Upper lobe of right lung (tissue), 1 donor: ENCODE measurements at regions not wholly inside any gene's neighbourhood (a gene's known extent, or its start where the extent isn't known, plus 50 kb on each side); places are given as distances from the start of the nearest gene placed in this dataset.
"Not testable (repeated sequence)": the region's sequence is repeated elsewhere in the genome, so short reads cannot be mapped to it uniquely, and the experiment has no call there.

Experiments used
- ATAC-seq: fragments of 200-7000 bp; cut with Tn5 transposase; one replicate; pipeline ENCODE4 v1.9.1; 2020; ENCODE audit warnings: mild to moderate bottlenecking, moderate library complexity
- DNase-seq: peaks from one replicate; pipeline ENCODE4 v3.0.0-alpha.2; 2020
- H3K27ac ChIP-seq: fragments of 200-600 bp; one replicate; pipeline ENCODE4 v1.8.0; 2022
- H3K27me3 ChIP-seq: fragments of 200-600 bp; one replicate; pipeline ENCODE4 v1.8.0; 2022; ENCODE audit warnings: mild to moderate bottlenecking
- H3K36me3 ChIP-seq: fragments of 200-600 bp; one replicate; pipeline ENCODE4 v1.8.0; 2022
- H3K4me1 ChIP-seq: fragments of 200-600 bp; one replicate; pipeline ENCODE4 v1.8.0; 2022
- H3K4me3 ChIP-seq: fragments of 200-600 bp; one replicate; pipeline ENCODE4 v1.8.0; 2022; ENCODE audit warnings: mild to moderate bottlenecking
- H3K9me3 ChIP-seq: fragments of 200-600 bp; one replicate; pipeline ENCODE4 v1.8.0; 2022
- CTCF ChIP-seq: fragments of 200-600 bp; IDR thresholded peaks from one replicate; pipeline ENCODE4 v1.8.0; 2022; ENCODE audit warnings: antibody characterized with exemption
- intact Hi-C: fragments of 100-400 bp; cut with DNase I; formaldehyde crosslinking; loops from one replicate; pipeline ENCODE4 v1.11.0; 2022
- donor health status: DM: no; HTN: yes; CAD: no; lungs with severe emphysema.

GRCh38 chr10:34058845-34059614 lies 724.6 kb upstream of the NRP1 start:
- H3K9me3 ChIP-seq, result no peaks in the 10 kb centered on the region
- no peaks in the 10 kb centered on the region for H3K36me3 ChIP-seq
- no peak for TF ChIP-seq CTCF
- H3K4me1 ChIP-seq, result no peaks in the 10 kb centered on the region
- DNase-seq, result no peak
- no peak for ATAC-seq
- H3K4me3 ChIP-seq, result no peak overlapping the region
- H3K27me3 ChIP-seq, result no peaks in the 10 kb centered on the region
- intact Hi-C loops, result no loop called here
- H3K27ac ChIP-seq, result no peak overlapping the region

- ATAC-seq, DNase-seq, H3K27me3 ChIP-seq, H3K4me3 ChIP-seq, H3K27ac ChIP-seq, intact Hi-C loops, H3K9me3 ChIP-seq, H3K36me3 ChIP-seq, H3K4me1 ChIP-seq: not testable (repeated sequence)
Measured at GRCh38 chr10:34055410-34055985, 721.0 kb upstream of the NRP1 start.

GRCh38 chr10:34049887-34050286 lies 715.4 kb upstream of the NRP1 start:
- H3K4me3 ChIP-seq, result no peak overlapping the region
- no peak for TF ChIP-seq CTCF
- H3K9me3 ChIP-seq, result no peaks in the 10 kb centered on the region
- no peak for DNase-seq
- no peaks in the 10 kb centered on the region for H3K36me3 ChIP-seq
- H3K27me3 ChIP-seq, result no peaks in the 10 kb centered on the region
- H3K4me1 ChIP-seq, result no peaks in the 10 kb centered on the region
- no peak for ATAC-seq
- H3K27ac ChIP-seq, result no peak overlapping the region
- intact Hi-C loops, result no loop called here

GRCh38 chr10:34049469-34049868 lies 715.0 kb upstream of the NRP1 start:
- Histone ChIP-seq H3K4me3 (no peak overlapping the region), H3K27me3 (no peaks in the 10 kb centered on the region), H3K27ac (no peak overlapping the region), H3K9me3 (no peaks in the 10 kb centered on the region), H3K4me1 (no peaks in the 10 kb centered on the region), H3K36me3 (no peaks in the 10 kb centered on the region)
- TF ChIP-seq CTCF, result no peak
- no peak for DNase-seq
- no peak for ATAC-seq
- intact Hi-C loops, result no loop called here

- intact Hi-C loops, result no loop called here
- DNase-seq (no peak), ATAC-seq (no peak)
- Histone ChIP-seq H3K27me3 (no peaks in the 10 kb centered on the region), H3K4me3 (no peak overlapping the region), H3K4me1 (no peaks in the 10 kb centered on the region), H3K36me3 (no peaks in the 10 kb centered on the region), H3K27ac (no peak overlapping the region), H3K9me3 (no peaks in the 10 kb centered on the region)
- no peak for TF ChIP-seq CTCF
Measured at GRCh38 chr10:34047389-34047788, 712.9 kb upstream of the NRP1 start.

GRCh38 chr10:34046506-34047034 lies 712.1 kb upstream of the NRP1 start:
- ATAC-seq, result no peak
- H3K27ac ChIP-seq, result no peak overlapping the region

More at GRCh38 chr10:34046506-34047034, 712.1 kb upstream of the NRP1 start:
- TF ChIP-seq CTCF, result no peak
- Histone ChIP-seq H3K27me3 (no peaks in the 10 kb centered on the region), H3K36me3 (no peaks in the 10 kb centered on the region), H3K4me1 (no peaks in the 10 kb centered on the region), H3K9me3 (no peaks in the 10 kb centered on the region), H3K4me3 (no peak overlapping the region)
- no peak for DNase-seq
- intact Hi-C loops, result no loop called here
